HG03108 (cell line): ENCODE measurements at regions not wholly inside any gene's neighbourhood (a gene's known extent, or its start where the extent isn't known, plus 50 kb on each side); places are given as distances from the start of the nearest gene placed in this dataset.
"Not testable (repeated sequence)": the region's sequence is repeated elsewhere in the genome, so short reads cannot be mapped to it uniquely, and the experiment has no call there.

ENCODE experiments used
- ATAC-seq: cut with Tn5 transposase; IDR thresholded peaks from one replicate; pipeline ENCODE4 v1.9.1; 2021; ENCODE audit warnings: moderate library complexity; ENCODE audit not compliant: unreplicated experiment

GRCh38 chr9:103611950-103612349 is 482.2 kb upstream of the SMC2 start:
- ATAC-seq: not testable (repeated sequence)

- ATAC-seq: no peak
Observed at GRCh38 chr9:103615994-103616393, 478.1 kb upstream of the SMC2 start.

GRCh38 chr9:103617046-103617445 is 477.1 kb upstream of the SMC2 start:
- no peak for ATAC-seq

- ATAC-seq: no peak
Observed at GRCh38 chr9:103625161-103625804, 468.8 kb upstream of the SMC2 start.

- no peak for ATAC-seq
Observed at GRCh38 chr9:103627731-103628130, 466.4 kb upstream of the SMC2 start.

- ATAC-seq: no peak
Observed at GRCh38 chr9:103649086-103649485, 445.0 kb upstream of the SMC2 start.

GRCh38 chr9:103658156-103658555 is 436.0 kb upstream of the SMC2 start:
- no peak for ATAC-seq

GRCh38 chr9:103660830-103661229 is 433.3 kb upstream of the SMC2 start:
- ATAC-seq: no peak

- ATAC-seq: no peak
Observed at GRCh38 chr9:103661663-103662062, 432.4 kb upstream of the SMC2 start.

GRCh38 chr9:103669296-103669695 is 424.8 kb upstream of the SMC2 start:
- ATAC-seq: no peak

GRCh38 chr9:103674271-103674670 is 419.8 kb upstream of the SMC2 start:
- no peak for ATAC-seq

- no peak for ATAC-seq
Observed at GRCh38 chr9:103680581-103680980, 413.5 kb upstream of the SMC2 start.

GRCh38 chr9:103681435-103681834 is 412.7 kb upstream of the SMC2 start:
- ATAC-seq: no peak

GRCh38 chr9:103700195-103700962 is 393.7 kb upstream of the SMC2 start:
- ATAC-seq: no peak

- no peak for ATAC-seq
Observed at GRCh38 chr9:103702572-103702971, 391.5 kb upstream of the SMC2 start.

- ATAC-seq: no peak
Observed at GRCh38 chr9:103707181-103707580, 386.9 kb upstream of the SMC2 start.

- no peak for ATAC-seq
Observed at GRCh38 chr9:103709366-103709765, 384.7 kb upstream of the SMC2 start.

GRCh38 chr9:103713631-103714030 is 380.5 kb upstream of the SMC2 start:
- ATAC-seq: no peak

GRCh38 chr9:103714992-103715391 is 379.1 kb upstream of the SMC2 start:
- ATAC-seq: no peak

- ATAC-seq: no peak
Observed at GRCh38 chr9:103721056-103721455, 373.1 kb upstream of the SMC2 start.

GRCh38 chr9:103730866-103731265 is 363.2 kb upstream of the SMC2 start:
- no peak for ATAC-seq

GRCh38 chr9:103731541-103731940 is 362.6 kb upstream of the SMC2 start:
- no peak for ATAC-seq

GRCh38 chr9:103734471-103734870 is 359.6 kb upstream of the SMC2 start:
- no peak for ATAC-seq
